Astrocyte of the hippocampus (primary cell): ENCODE measurements at regions not wholly inside any gene's neighbourhood (a gene's known extent, or its start where the extent isn't known, plus 50 kb on each side); places are given as distances from the start of the nearest gene placed in this dataset.

Source experiments
- DNase-seq: peaks from one replicate; pipeline ENCODE4 v3.0.0; 2011; ENCODE audit warnings: low read depth, low spot score

DNA sequence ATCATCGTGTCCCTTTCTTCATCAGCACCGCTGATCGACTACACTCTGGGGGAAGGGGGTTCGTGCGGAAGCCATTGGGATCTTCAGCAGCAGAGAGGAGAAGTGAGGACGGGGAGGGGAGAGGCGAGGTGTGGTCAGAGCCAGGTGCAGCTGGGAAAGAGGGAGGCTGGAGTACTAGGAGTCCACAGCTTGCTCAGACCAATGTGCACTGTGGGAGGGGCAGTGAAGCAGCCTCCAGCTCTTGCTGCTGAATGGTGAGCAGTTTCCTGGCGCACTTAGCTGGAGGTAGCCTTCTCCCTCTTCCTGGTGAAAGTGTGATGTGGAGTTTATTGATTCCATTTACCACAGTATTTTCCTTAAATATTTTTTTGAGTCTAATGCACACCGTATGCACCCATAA, 99.0 kb upstream of the NECTIN1 start:
- no peak for DNase-seq

DNA sequence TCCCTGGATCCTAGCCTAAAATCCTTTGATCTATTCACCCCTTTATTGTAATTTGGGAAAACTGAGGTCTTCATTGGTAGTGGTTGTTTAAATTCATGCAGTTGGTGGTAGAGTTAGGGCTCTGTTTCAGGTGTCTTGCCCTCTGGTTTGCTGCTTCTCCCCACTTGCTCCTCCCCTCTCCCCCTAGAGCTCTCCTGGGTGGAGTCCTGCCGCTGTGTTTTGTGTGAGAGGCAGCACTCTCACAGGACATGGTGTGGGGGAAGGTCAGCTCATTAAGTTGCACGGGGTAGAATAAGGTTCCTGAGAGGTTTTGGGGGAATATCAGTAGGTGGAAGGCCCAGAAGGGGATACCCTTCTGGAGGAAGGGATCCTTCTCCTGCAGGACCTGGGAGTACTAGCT, 98.1 kb upstream of the NECTIN1 start:
- no peak for DNase-seq

DNA sequence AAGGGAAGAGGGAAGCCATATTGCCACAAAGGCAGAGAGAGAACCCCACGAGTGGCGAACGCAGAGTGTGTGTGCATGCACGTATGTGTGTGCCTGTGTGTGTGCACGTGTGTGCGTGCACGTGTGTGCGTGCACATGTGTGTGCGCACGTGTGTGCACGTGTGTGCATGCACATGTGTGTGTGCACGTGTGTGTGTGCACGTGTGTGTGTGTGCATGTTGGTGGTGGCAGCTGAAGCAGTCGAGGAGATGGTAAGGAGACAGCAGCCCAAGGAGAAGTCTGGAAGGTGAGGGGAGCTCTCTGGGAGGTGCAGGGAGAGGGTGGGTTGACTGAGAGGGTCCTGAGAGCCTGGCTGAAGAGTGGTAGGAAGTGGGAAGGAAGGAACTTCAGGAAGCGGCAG, 94.1 kb upstream of the NECTIN1 start:
- DNase-seq: no peak

DNA sequence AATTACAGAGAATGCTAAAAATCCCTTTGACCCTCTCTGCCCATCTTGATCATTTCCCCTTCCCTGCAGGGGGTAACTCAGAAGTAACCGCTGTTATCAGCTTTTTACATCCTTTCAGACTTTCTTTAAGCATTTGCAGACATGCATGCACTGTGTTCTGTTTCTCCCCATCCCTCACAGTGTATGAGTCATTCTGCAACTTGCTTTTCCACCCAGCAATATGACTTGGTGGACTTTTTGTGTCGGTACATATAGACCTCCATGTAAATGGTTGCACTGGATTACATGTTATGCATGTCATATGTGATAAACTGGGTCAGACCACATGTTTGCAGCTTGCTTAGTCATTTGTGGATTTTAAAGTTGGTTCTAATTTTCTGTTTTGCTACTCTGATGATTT, 87.7 kb upstream of the NECTIN1 start:
- no peak for DNase-seq

DNA sequence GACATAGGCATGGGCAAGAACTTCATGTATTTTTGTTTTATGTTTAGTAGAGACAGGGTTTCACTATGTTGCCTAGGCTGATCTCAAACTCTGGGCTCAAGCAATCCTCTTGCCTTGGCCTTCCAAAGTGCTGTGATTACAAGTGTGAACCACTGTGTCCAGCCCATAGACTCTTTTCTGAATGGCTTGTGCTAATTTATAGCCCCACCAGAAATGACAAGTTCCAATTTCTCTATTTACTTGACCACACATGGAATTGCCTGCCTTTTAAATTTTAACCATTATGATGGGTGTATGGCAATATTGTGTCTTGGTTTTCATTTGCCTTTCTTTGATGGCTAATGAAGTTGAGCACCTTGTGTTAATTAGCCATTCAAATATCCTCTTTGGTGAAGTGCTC, 85.8 kb upstream of the NECTIN1 start:
- no peak for DNase-seq

DNA sequence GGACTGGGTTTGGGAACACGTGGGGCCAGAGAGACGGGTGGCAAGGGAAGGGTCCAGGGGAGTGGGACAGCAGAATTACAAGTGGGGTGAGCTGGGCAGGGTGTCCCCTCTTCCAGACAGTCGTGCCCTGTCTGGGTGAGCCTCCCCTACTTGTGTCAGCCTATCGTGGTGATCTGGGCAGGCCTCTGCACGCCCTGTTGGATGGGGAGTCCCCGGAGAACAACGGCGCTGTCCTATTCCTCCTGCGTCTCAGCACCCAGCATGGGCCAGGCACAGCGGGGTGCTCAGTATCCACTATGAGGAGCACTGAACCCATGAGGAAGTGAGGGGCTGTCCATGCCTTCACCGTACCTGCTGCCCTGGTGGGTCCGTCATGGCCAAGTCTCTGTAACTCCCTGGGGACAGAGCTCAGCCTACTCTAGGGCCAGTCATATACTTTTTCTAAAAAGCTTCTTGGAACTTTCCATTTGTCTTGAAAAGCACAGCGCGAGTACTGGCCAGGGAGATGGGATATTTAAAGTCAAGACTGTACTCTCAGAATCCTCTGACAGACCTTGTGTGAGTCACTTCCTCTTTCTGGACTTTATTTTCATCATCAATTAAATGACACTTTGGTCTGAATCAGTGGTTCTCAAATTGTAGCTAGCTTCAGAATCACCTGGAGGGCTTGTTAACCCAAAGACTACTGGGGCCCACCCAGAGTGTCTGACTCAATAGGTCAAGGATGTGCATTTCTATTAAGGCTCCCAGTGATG, 81.7 kb upstream of the NECTIN1 start:
- no peak for DNase-seq

DNA sequence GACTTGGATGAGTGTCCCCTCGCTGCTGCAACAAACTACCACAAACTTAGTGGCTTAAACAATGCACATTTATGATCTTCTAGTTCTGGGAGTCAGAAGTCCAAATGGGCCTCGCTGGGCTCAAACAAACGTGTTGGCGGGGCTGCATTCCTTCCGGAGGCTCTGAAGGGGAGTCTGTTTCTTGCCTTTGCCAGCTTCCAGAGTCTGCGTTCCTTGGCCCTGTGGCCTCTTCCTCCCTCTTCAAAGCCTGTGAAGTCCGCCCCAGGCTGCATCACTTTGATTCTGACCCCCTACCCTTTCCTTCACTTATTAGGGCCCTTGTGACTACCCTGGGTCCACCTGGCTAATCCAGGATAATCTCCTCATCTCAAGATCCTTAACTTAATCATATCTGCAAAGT, 80.3 kb upstream of the NECTIN1 start:
- DNase-seq: no peak

DNA sequence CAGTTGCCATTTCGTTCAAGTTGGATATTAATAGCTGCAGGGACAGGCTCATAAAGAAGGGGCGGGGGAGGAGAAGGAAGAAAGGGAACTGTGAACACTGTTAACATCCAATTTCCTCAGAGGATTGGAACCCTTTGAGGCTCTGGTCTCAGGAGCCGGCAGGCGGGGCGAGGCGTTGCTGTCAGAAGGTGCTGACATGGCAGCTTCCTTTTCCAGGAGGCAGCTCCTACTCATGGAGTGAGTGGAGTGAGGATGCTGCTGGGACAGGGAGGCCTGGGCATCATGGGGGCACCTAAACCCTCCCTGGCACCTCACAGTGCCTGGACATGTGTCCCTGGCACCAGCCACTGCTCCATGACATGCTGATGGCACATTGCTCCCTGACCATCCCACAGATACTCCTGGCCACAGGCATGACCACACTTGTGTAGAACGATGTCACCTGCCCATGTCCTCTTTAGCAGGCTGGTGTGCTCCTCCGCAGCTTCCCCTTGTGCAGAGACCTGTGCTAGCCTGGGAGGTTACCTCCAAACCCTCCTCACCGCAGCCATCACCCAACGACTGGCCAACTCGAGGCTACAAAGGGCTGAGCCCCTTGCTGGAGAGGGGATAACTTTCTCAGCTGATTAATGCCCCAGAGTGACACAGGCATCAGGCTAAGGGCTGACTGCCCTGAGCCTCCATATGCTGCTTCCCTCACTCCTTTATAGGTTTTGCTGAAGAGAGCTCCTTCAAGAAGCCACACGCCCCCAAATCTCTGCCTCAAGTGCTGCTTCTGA, 79.6 kb upstream of the NECTIN1 start:
- DNase-seq: no peak

DNA sequence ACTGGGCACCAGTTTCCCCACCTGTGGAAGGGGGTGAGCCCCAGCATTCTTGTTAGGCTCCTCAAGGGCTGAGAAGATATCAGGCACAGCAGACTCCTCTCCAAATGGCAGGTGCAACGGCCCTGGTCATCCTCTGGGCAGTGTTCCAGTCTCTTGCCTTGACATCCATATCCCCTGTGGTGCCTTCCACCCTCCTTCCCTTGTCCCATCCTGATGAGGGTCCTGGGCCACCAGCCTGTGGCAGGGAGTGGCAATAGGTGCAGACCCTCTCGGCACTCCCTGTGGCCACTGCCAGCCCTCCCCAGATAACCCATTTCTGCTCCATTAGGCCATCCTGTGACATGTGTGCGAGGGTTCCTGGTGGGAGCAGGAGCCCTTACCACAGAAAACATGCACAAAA, 78.8 kb upstream of the NECTIN1 start:
- DNase-seq: no peak

DNA sequence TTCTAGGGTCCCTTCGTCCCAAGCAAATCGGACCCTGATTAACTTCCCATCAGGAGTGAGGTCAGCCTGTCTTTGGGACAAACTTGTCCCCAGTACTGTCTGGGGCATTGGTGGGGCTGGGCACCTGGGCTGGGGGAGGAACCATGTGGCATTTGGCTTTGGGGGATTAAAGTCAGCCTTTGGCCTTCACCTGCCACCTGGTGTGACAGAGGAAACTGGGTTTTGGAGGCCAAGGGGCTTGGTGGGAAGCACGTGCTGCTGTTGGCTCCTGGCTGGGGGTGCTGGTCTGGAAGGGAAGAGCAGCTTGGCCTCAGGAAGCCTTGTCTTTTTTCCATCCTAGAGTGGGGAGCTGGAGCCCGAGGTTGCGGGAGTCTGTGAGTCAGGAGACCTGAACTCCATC, 78.4 kb upstream of the NECTIN1 start:
- no peak for DNase-seq

DNA sequence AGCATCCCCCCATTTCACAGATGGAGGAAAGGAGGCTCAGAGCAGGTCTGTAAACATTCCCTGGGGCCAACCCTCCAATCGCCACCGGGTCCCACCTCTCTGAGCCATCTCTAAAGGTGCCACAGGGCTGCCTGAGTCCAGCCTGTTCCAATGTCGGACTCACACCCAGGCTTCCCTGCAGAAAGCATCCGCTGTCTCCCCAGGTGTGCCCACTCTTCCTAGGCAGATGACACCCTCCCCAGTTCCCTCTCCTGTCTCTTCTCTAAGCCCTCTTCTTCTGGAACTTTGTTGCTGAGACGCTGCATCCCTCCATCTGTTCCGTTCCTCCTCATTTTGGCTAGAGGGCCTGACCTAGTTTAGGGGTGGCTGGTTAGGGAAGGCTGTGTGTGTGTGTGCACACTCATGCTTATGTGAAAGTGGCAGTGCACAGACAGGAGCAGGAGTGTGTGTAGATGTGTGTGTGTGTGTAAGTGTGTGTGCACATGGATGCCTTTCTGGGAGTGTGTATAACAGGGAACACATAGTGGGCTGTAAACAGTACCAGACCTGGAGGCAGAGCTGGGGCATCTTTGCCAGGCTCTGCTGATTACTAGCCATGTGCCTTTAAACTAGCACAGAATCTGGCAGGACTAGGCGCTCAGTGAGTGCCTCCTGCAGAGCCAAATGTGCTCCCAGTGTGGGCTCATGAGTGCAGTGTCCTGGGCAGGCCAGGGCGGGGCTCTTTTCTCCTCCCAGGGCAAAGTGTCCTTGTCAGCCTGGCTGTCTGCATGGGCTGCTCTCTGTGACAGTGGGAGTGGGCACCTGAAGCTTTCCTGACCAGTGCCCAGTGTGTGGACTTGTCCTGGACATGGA, 77.3 kb upstream of the NECTIN1 start:
- no peak for DNase-seq

DNA sequence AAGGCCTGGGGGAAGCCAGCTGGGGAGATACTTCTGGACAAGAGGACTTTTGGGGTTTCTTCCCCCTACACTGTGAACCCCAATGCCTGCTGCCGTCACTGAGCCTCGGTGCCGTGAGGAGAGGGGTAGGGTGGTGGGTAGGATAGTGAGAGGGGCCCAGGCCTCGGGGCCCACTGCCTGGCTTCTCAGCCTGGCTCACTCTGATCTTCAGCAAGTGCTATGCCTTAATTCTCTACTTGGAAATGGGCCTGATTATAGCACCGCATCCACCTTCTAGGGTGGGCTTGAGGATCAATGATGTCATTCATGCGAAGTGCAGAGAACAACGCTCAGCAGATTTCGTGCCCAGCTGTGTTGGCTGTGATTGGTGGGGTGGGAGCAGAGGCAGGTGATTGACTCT, 76.7 kb upstream of the NECTIN1 start:
- DNase-seq: no peak

DNA sequence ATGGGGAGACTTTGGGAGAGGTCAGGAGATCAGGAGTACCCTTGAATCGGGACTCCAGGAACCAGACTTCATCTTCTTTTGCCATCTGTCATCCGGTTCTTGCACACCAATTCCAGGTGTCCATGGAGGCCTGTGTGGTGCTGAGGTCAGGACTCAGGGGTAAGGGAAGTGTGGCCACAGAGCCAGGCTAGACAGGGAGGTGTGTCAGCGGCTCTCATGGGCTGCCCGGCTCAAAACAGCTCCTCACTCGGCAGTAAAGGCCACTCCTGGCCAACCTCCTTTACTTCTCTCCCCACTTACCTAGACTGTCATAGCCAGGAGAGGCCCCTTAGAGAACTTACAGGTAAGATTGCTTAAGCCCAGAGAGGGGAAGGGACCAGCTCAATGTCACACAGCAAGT, 75.7 kb upstream of the NECTIN1 start:
- DNase-seq: no peak

DNA sequence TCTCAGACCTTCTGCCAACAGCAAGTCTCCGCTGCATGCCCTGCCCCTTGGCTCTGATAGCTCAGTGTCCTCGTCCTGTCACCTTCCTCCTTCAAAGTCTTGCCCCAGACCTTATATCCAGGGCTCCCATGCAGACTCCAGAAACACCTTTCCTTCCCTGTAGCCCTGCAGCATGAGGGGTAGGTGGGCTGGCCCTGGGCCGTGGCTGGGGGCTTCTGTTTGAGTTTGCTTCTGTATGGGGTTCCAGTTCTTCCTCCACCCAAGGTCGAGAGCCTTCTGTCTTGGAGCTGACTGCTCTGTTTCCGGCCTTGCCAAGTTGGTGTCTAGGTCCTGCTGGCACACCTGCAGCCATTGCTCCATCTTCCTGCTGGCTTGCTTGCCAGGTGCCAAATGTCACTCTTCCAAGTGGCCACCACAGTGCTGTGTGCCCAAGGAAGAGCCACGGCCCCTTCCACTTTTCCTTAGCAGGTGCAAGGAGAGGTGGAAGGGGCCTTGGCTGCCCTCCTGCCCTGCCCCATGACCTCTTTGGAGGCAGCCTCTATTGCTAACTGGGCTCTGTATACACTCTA, 74.8 kb upstream of the NECTIN1 start:
- no peak for DNase-seq

DNA sequence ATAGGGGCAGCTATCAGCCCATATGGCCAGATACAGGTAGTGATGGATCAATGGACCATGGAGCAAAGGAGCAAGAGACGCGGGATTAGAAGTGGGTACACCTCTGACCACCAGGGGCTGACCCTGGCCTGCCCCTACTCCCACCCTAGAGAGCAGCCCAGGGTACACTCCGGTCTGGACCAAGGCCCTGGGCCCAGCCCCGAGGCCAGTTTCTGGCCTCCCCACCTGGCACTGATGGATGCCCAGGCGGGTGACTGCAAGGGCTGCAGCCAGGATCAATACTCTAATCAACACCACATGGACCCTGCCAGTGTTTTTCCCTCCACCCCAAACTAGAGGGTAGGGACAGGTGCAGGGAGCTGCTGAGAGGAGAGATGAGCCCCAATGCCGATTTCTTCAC, 74.1 kb upstream of the NECTIN1 start:
- no peak for DNase-seq

DNA sequence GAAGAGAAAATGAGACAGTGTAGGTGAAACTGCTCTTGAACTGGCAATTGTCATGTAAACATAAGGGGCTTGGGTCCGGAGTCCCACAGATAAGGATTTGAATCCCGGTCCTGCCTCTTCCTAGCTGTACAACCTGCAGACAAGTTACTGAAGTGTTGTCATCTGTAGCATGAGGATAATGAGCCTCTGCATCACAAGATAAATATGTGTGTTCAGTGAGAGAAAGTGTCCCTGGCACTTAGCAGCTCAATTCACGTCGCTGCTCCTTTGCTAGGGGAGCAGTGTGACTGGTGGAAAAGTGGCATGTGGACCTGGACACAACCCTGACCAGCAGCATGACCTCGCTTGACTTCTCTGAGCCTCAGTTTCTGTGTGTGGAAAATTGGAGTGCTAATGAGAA, 73.7 kb upstream of the NECTIN1 start:
- DNase-seq: no peak

DNA sequence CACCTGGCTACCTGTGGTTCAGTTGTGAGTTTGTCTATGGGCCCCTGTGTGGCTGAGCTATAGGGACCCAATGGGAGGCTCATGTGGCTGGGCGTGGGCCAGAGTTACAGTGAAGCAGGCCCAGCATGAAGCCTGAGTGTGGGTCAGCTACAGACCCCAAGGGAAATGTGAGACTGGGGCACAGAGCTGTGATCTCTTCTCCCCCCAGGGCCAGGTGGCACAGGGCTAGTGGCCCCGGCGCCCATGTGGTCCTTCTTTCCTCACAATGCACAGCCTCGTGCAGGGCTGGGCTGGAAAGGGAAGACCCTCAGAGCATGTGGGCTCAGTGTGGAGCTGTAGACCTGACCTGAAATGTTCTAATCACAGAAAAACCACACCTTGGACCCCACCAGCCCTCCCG, 71.6 kb upstream of the NECTIN1 start:
- DNase-seq: no peak

DNA sequence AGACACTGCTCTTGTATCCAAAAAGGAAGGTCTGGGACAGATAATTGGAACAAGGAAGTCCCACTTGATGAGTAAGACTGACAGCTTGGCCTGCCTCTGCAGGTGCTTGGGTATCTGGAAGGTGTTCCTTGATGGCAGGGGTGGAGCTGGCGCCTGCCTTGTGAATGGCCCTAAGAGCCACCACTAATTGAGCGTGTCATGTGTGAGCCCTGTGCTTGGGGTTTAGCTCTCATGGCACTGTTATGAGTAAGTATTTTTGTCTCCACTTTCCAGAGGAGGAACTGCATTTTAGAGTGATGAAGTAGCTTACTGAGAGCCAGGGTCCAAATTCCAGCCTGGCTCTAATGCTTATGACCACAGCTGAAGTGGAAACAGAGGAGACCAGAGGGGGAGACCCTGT, 71.2 kb upstream of the NECTIN1 start:
- DNase-seq: peak; percentile 15

DNA sequence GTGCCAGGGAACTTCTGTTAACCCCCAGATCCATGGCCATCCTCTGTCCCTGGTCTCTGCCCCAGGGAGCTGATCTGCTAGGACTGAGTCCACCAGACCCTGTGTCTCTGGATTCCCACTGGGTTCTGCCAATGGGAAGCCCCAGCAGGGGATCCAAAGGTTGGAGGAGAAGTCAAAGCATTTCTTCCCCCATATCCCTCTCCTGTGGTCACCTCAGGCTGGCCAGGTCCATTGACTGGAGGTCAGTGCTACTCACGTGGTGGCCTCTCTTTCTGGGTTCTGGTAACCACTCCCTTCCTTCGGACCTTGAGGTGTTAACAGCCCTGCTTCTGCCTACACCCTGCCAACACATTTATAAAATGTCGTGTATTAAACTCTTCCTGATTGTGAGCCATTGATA, 69.7 kb upstream of the NECTIN1 start:
- no peak for DNase-seq

DNA sequence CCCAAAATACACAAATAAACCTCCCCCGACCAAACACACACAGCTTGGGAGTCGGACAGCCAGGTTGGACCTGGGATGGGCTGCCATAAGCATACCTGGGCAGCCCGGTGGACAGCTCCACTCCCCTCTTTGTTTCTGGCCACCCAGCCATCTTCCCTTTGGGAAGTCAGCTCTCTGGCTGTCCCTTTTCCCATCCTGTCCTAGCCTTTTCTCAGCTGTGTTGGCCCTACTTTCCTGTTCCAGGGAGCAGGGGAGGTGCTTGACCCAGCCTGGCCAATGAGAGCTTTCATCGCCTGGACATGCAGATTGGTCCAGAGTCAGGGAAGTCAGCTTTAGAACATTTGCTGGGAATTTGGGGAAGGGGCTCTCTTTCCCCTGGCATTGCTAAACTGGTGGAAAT, 68.7 kb upstream of the NECTIN1 start:
- no peak for DNase-seq

DNA sequence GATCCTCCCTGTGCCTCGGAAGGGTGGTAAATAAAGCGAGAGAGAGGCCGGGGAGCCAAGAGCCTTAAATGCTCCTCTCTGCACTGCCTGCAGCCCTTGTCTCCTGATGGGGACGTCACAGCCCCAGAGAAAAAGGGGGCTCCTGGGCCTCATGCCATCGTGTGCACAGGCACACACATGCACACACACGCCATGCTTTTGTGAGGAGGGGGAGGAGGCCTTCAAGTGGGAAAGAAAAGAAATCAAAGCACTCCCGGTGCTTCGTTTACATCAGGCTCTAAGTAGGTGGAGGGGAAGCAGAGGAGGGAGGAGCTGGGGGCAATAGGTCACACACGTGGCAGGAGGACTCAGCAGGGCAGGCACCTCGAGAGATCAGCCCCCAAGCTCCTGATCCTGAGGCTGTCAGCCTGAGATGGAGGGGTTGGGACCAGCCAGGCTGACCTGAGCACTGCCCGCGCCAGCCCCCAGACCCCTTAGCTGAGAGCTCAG, 68.2 kb upstream of the NECTIN1 start:
- DNase-seq: no peak
